Neural cell (in vitro differentiated cells): ENCODE measurements at regions not wholly inside any gene's neighbourhood (a gene's known extent, or its start where the extent isn't known, plus 50 kb on each side); places are given as distances from the start of the nearest gene placed in this dataset.

Experiments used
- H2AFZ ChIP-seq: fragments of 200-600, 300-800 bp; sonication (generic), shearing (Covaris generic); 2 replicates; pipeline ENCODE4 v1.6.0; 2014; ENCODE audit warnings: low read depth, mild to moderate bottlenecking, antibody characterized with exemption, low read length, moderate library complexity
- H3F3A ChIP-seq: fragments of 200-600 bp; shearing (Covaris generic); 2 replicates; pipeline ENCODE4 v1.6.1; 2016; ENCODE audit warnings: mild to moderate bottlenecking, moderate library complexity, mixed read lengths, antibody characterized with exemption, low read length; ENCODE audit not compliant: insufficient read depth, poor library complexity, severe bottlenecking
- H3K27ac ChIP-seq: fragments of 200-600, 300-800 bp; sonication (generic), shearing (Covaris generic); 2 replicates; pipeline ENCODE4 v1.5.1; 2014; ENCODE audit warnings: mild to moderate bottlenecking, low read length, moderate library complexity
- H3K27me3 ChIP-seq: fragments of 300-800, 200-600 bp; sonication (generic), shearing (Covaris generic); 2 replicates; pipeline ENCODE4 v1.6.0; 2014; ENCODE audit warnings: mild to moderate bottlenecking, low read depth, low read length, moderate library complexity; ENCODE audit not compliant: insufficient read depth
- H3K36me3 ChIP-seq: fragments of 300-800, 200-600 bp; sonication (generic), shearing (Covaris generic); 2 replicates; pipeline ENCODE4 v1.5.1; 2014; ENCODE audit warnings: mild to moderate bottlenecking, antibody characterized with exemption, low read length, moderate library complexity; ENCODE audit not compliant: insufficient read depth
- H3K4me2 ChIP-seq: fragments of 300-800, 200-600 bp; sonication (generic), shearing (Covaris generic); 2 replicates; pipeline ENCODE4 v1.6.0; 2014; ENCODE audit warnings: mild to moderate bottlenecking, low read length
- H3K4me3 ChIP-seq: fragments of 300-800, 200-600 bp; sonication (generic), shearing (Covaris generic); 2 replicates; pipeline ENCODE4 v1.5.1; 2014; ENCODE audit warnings: mild to moderate bottlenecking, low read length, moderate library complexity
- H3K79me2 ChIP-seq: fragments of 200-600 bp; shearing (Covaris generic); replicated peaks from 2 replicates; pipeline ENCODE4 v1.6.0; 2014; ENCODE audit warnings: mild to moderate bottlenecking, low read length, moderate library complexity; ENCODE audit not compliant: insufficient read depth
- H3K9ac ChIP-seq: fragments of 300-800, 200-600 bp; sonication (generic), shearing (Covaris generic); 2 replicates; pipeline ENCODE4 v1.6.1; 2016; ENCODE audit warnings: mild to moderate bottlenecking, low read length, mixed read lengths
- H3K9me2 ChIP-seq: fragments of 200-600 bp; shearing (Covaris generic); 2 replicates; pipeline ENCODE4 v1.6.1; 2016; ENCODE audit warnings: mild to moderate bottlenecking, low read length, mixed read lengths; ENCODE audit not compliant: insufficient read depth
- H3K9me3 ChIP-seq: fragments of 200-600, 300-800 bp; sonication (generic), shearing (Covaris generic); 2 replicates; pipeline ENCODE4 v1.6.1; 2016; ENCODE audit warnings: mild to moderate bottlenecking, mixed run types, low read length, moderate library complexity, mixed read lengths
- H4K20me1 ChIP-seq: fragments of 200-600 bp; shearing (Covaris generic); 2 replicates; pipeline ENCODE4 v1.6.1; 2016; ENCODE audit warnings: mild to moderate bottlenecking, mixed run types; ENCODE audit not compliant: insufficient read depth
- EP300 ChIP-seq: fragments of 450-650 bp; conservative IDR thresholded peaks from 2 replicates; pipeline ENCODE4 v1.6.1; 2014; ENCODE audit warnings: antibody characterized with exemption, mild to moderate bottlenecking, moderate library complexity; ENCODE audit not compliant: poor library complexity, severe bottlenecking
- EZH2 ChIP-seq: fragments of 200-600, 300-800 bp; shearing (Covaris generic), sonication (generic); IDR thresholded peaks from 2 replicates; pipeline ENCODE4 v1.6.1; 2014; ENCODE audit warnings: antibody characterized with exemption, low read length, borderline replicate concordance, mild to moderate bottlenecking; ENCODE audit not compliant: insufficient read depth, poor library complexity, severe bottlenecking
- RAD21 ChIP-seq: fragments of 450-650 bp; conservative IDR thresholded peaks from 2 replicates; pipeline ENCODE4 v1.6.1; 2014; ENCODE audit warnings: antibody characterized with exemption, mild to moderate bottlenecking, moderate library complexity
- REST ChIP-seq: IDR thresholded peaks from 2 replicates; pipeline ENCODE4 v1.6.1; 2012; ENCODE audit warnings: borderline replicate concordance
- SMC3 ChIP-seq: fragments of 450-650 bp; conservative IDR thresholded peaks from 2 replicates; pipeline ENCODE4 v1.6.1; 2014; ENCODE audit warnings: antibody characterized with exemption, mild to moderate bottlenecking, moderate library complexity; ENCODE audit not compliant: poor library complexity
- TAF1 ChIP-seq: IDR thresholded peaks from 2 replicates; pipeline ENCODE4 v1.6.1; 2012; ENCODE audit warnings: low read depth
- TF ChIP-seq, protein P1 (sequence below): fragments of 450-650 bp; IDR thresholded peaks from 2 replicates; pipeline ENCODE4 v1.5.1; 2014; ENCODE audit warnings: antibody characterized with exemption, mild to moderate bottlenecking, moderate library complexity; ENCODE audit not compliant: poor library complexity, severe bottlenecking

GRCh38 chr11:82089426-82089825 lies 644.2 kb downstream of the FAM181B start:
- Histone ChIP-seq H3K9me3 (no peaks in the 10 kb centered on the region), H3K9ac (no peak overlapping the region), H3K79me2 (no peaks in the 10 kb centered on the region), H3K36me3 (no peaks in the 10 kb centered on the region), H3K4me2 (no peak overlapping the region), H3K4me3 (no peak overlapping the region), H3K27me3 (no peaks in the 10 kb centered on the region), H3K27ac (no peak overlapping the region), H4K20me1 (no peaks in the 10 kb centered on the region), H3K9me2 (no peaks in the 10 kb centered on the region), H3F3A (no peaks in the 10 kb centered on the region), H2AFZ (no peak overlapping the region)
- TF ChIP-seq, protein P1, sequence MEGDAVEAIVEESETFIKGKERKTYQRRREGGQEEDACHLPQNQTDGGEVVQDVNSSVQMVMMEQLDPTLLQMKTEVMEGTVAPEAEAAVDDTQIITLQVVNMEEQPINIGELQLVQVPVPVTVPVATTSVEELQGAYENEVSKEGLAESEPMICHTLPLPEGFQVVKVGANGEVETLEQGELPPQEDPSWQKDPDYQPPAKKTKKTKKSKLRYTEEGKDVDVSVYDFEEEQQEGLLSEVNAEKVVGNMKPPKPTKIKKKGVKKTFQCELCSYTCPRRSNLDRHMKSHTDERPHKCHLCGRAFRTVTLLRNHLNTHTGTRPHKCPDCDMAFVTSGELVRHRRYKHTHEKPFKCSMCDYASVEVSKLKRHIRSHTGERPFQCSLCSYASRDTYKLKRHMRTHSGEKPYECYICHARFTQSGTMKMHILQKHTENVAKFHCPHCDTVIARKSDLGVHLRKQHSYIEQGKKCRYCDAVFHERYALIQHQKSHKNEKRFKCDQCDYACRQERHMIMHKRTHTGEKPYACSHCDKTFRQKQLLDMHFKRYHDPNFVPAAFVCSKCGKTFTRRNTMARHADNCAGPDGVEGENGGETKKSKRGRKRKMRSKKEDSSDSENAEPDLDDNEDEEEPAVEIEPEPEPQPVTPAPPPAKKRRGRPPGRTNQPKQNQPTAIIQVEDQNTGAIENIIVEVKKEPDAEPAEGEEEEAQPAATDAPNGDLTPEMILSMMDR: no peak

GRCh38 chr11:82085493-82085892 lies 648.2 kb downstream of the FAM181B start:
- no peaks in the 10 kb centered on the region for H3K36me3 ChIP-seq
- H3K27ac ChIP-seq: no peak overlapping the region
- no peak for TF ChIP-seq REST
- TF ChIP-seq EP300: no peak
- no peak for TF ChIP-seq TAF1
- TF ChIP-seq SMC3: no peak
- H3F3A ChIP-seq: no peaks in the 10 kb centered on the region
- H3K9ac ChIP-seq: no peak overlapping the region
- no peak overlapping the region for H2AFZ ChIP-seq
- H3K9me2 ChIP-seq: no peaks in the 10 kb centered on the region
- no peaks in the 10 kb centered on the region for H3K79me2 ChIP-seq
- no peak overlapping the region for H3K4me3 ChIP-seq
- no peaks in the 10 kb centered on the region for H3K27me3 ChIP-seq
- no peaks in the 10 kb centered on the region for H3K9me3 ChIP-seq
- no peaks in the 10 kb centered on the region for H4K20me1 ChIP-seq
- H3K4me2 ChIP-seq: no peak overlapping the region

DNA sequence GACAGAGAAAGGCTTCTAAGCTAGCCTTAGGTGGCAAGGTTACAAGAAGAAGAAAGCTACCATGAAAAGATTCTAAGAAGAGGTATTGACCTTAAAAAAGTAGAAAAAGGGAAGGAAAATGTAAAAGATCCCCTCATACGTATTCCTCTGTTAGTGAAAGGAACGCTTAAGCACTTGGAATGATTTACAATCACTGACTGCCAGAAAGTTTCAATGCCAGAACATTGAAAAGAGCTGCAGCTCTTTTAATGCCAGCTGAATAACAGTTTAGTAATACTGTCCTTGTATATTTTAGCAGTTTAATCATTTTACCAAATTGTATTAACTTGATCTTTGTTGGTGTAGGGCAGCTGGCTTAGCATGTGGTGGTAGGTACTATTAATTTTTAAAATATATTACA lies 650.7 kb downstream of the FAM181B start:
- no peak overlapping the region for H3K9ac ChIP-seq
- H3K27me3 ChIP-seq: no peaks in the 10 kb centered on the region
- H3K79me2 ChIP-seq: no peaks in the 10 kb centered on the region
- TF ChIP-seq EP300 (no peak), RAD21 (no peak), EZH2 (no peak), TAF1 (no peak), SMC3 (no peak), REST (no peak)
- no peaks in the 10 kb centered on the region for H3K36me3 ChIP-seq
- no peak overlapping the region for H2AFZ ChIP-seq
- no peak overlapping the region for H3K4me2 ChIP-seq
- H3K9me2 ChIP-seq: no peaks in the 10 kb centered on the region
- no peaks in the 10 kb centered on the region for H4K20me1 ChIP-seq
- no peaks in the 10 kb centered on the region for H3K9me3 ChIP-seq
- H3K27ac ChIP-seq: no peak overlapping the region
- no peak overlapping the region for H3K4me3 ChIP-seq
- H3F3A ChIP-seq: no peaks in the 10 kb centered on the region
